Ishikawa (cell line): ENCODE measurements at regions not wholly inside any gene's neighbourhood (a gene's known extent, or its start where the extent isn't known, plus 50 kb on each side); places are given as distances from the start of the nearest gene placed in this dataset.

Source experiments
- CEBPB ChIP-seq: IDR thresholded peaks from 2 replicates; pipeline ENCODE4 v1.6.1; 2012
- CREB1 ChIP-seq: IDR thresholded peaks from 2 replicates; pipeline ENCODE4 v1.6.1; 2012; ENCODE audit warnings: low read depth
- EGR1 ChIP-seq: IDR thresholded peaks from 2 replicates; pipeline ENCODE4 v1.6.1; 2012
- EP300 ChIP-seq: IDR thresholded peaks from 2 replicates; pipeline ENCODE4 v1.6.1; 2012; ENCODE audit warnings: borderline replicate concordance
- FOXM1 ChIP-seq: IDR thresholded peaks from 2 replicates; pipeline ENCODE4 v1.6.1; 2012; ENCODE audit warnings: low read depth, borderline replicate concordance
- MAX ChIP-seq: IDR thresholded peaks from 2 replicates; pipeline ENCODE4 v1.6.1; 2012
- NFIC ChIP-seq: IDR thresholded peaks from 2 replicates; pipeline ENCODE4 v1.6.1; 2012
- RAD21 ChIP-seq: IDR thresholded peaks from 2 replicates; pipeline ENCODE4 v1.6.1; 2012; ENCODE audit warnings: low read depth
- REST ChIP-seq: IDR thresholded peaks from 2 replicates; pipeline ENCODE4 v1.6.1; 2012; ENCODE audit warnings: low read depth, mild to moderate bottlenecking
- TAF1 ChIP-seq: IDR thresholded peaks from 2 replicates; pipeline ENCODE4 v1.6.1; 2012; ENCODE audit warnings: low read depth, mild to moderate bottlenecking
- TCF12 ChIP-seq: IDR thresholded peaks from 2 replicates; pipeline ENCODE4 v1.6.1; 2012; ENCODE audit warnings: low read depth
- TEAD4 ChIP-seq: IDR thresholded peaks from 2 replicates; pipeline ENCODE4 v1.6.1; 2012
- USF1 ChIP-seq: IDR thresholded peaks from 2 replicates; pipeline ENCODE4 v1.6.1; 2012
- YY1 ChIP-seq: IDR thresholded peaks from 2 replicates; pipeline ENCODE4 v1.6.1; 2012; ENCODE audit warnings: low read depth
- ZBTB7A ChIP-seq: IDR thresholded peaks from 2 replicates; pipeline ENCODE4 v1.6.1; 2012; ENCODE audit warnings: low read depth

- no peak for TF ChIP-seq USF1
- no peak for TF ChIP-seq RAD21
Observed at GRCh38 chrX:65838674-65839073, 171.2 kb downstream of the MSN start.

- no peak for TF ChIP-seq RAD21
- TF ChIP-seq CREB1 = no peak
- no peak for TF ChIP-seq CEBPB
- TF ChIP-seq YY1 = no peak
- no peak for TF ChIP-seq REST
- no peak for TF ChIP-seq FOXM1
- TF ChIP-seq NFIC = no peak
- no peak for TF ChIP-seq TAF1
- no peak for TF ChIP-seq TEAD4
- TF ChIP-seq EP300 = no peak
- no peak for TF ChIP-seq EGR1
- TF ChIP-seq USF1 = no peak
- no peak for TF ChIP-seq MAX
- TF ChIP-seq ZBTB7A = no peak
- no peak for TF ChIP-seq TCF12
Observed at GRCh38 chrX:65837875-65838549, 170.6 kb downstream of the MSN start.

DNA sequence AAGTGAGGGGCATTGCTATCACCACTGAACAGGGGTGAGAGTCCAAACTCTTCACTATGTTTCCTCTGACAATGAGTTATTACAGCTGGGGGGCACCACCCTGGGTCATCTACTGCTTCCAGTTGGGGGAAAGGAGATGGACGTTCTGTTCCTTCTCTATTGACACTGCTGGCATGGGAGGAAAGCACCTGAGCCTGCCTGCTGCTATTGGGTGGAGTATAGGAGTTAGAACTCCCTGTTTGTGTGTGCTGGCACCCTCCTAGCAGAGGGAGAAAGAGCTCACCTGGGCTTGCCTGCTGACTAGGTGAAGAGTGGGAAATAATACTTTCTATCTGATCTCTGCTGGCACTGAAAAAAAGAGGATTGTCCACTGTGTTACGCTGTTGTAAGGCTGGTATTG is 163.8 kb downstream of the MSN start:
- TF ChIP-seq FOXM1 (no peak), TCF12 (no peak), REST (no peak), NFIC (no peak), CEBPB (no peak), TAF1 (no peak), CREB1 (no peak), USF1 (no peak)

DNA sequence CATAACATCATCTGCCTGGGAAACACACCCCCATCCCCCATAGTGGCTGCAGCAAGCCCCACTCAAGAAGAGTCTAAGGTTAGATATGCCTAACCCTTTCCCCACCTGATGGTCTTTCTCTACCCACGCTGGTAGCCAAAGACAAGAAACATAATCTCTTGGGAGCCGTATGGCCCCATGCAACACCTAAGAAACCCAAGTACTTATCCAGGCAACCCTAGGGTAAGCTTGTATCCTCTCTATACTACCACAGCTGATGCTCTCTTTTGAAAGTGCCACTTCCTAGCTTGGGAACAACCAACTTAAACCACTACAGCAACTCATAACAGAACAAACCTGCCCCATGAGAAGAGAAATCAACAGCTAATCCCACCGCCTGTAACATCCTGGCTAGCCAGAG is 161.1 kb downstream of the MSN start:
- TF ChIP-seq ZBTB7A (no peak), CEBPB (no peak)

- TF ChIP-seq CREB1 (no peak), RAD21 (no peak), NFIC (no peak), TEAD4 (no peak), ZBTB7A (no peak), EP300 (no peak), USF1 (no peak), CEBPB (no peak), EGR1 (no peak), TCF12 (no peak), MAX (no peak), TAF1 (no peak), FOXM1 (no peak), YY1 (no peak), REST (no peak)
Observed at GRCh38 chrX:65821721-65822496, 154.5 kb downstream of the MSN start.
